ENCODE measurements at regions not wholly inside any gene's neighbourhood (a gene's known extent, or its start where the extent isn't known, plus 50 kb on each side); places are given as distances from the start of the nearest gene placed in this dataset.

DNA sequence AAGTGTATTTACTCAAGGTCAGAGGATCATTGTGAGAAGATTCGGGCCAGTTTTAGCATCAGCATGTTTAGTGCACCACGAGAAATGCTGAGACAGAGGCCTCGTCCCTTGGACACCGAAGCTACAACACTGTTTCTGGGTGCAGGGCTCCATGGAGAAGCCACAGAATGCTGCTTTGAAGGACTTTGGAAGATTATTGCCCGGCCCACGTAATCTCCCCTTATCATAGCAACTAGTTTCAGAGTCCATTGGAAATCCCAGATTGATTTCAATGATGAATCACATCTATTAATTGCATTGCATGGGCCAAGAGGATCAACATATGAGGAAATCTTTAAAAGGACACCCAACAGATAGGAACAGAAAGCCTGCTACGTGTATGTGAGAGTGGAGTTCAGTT lies 156.0 kb downstream of the MAF start:
- H4K20me1 ChIP-seq (ENCODE audit: control insufficient read depth, extremely low read depth, insufficient read depth, low read length), result no peaks in the 10 kb centered on the region
- DNase-seq (ENCODE audit: low read depth, low spot score) (no peak), FAIRE-seq (no peak)
- H3K4me3 ChIP-seq (ENCODE audit: control insufficient read depth in 2 of 3, extremely low read depth in 1 of 3, insufficient read depth in 2 of 3, low read depth in 1 of 3, low read length in 3 of 3), result no peak overlapping the region
- TF ChIP-seq, protein P1, sequence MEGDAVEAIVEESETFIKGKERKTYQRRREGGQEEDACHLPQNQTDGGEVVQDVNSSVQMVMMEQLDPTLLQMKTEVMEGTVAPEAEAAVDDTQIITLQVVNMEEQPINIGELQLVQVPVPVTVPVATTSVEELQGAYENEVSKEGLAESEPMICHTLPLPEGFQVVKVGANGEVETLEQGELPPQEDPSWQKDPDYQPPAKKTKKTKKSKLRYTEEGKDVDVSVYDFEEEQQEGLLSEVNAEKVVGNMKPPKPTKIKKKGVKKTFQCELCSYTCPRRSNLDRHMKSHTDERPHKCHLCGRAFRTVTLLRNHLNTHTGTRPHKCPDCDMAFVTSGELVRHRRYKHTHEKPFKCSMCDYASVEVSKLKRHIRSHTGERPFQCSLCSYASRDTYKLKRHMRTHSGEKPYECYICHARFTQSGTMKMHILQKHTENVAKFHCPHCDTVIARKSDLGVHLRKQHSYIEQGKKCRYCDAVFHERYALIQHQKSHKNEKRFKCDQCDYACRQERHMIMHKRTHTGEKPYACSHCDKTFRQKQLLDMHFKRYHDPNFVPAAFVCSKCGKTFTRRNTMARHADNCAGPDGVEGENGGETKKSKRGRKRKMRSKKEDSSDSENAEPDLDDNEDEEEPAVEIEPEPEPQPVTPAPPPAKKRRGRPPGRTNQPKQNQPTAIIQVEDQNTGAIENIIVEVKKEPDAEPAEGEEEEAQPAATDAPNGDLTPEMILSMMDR (optimal IDR thresholded peaks at IDR 0.05 in 1 of 3, IDR thresholded peaks at IDR 0.05 in 1 of 3, conservative IDR thresholded peaks at IDR 0.05 in 1 of 3; ENCODE audit: extremely low read depth in 1 of 3, insufficient read depth in 2 of 3, low read length in 3 of 3), result no peak
- no peak for TF ChIP-seq EZH2 (IDR thresholded peaks at IDR 0.05; ENCODE audit: low read length)
- no peak overlapping the region for H3K4me2 ChIP-seq (ENCODE audit: control insufficient read depth, extremely low read depth, insufficient read depth, low read depth, low read length)
- no peak overlapping the region for H3K27ac ChIP-seq (ENCODE audit: control insufficient read depth, insufficient read depth, low read length)
- H2AFZ ChIP-seq (ENCODE audit: control insufficient read depth, low read length), result no peak overlapping the region
- dilution Hi-C loops (cut with MboI; ENCODE audit: extremely low pct_ligation_motif_present, low sequenced_read_pairs), result no loop called here
- H3K79me2 ChIP-seq (ENCODE audit: control insufficient read depth, insufficient read depth, low read length), result no peaks in the 10 kb centered on the region
- H3K4me1 ChIP-seq (ENCODE audit: control insufficient read depth, extremely low read depth, insufficient read depth, low read length), result no peaks in the 10 kb centered on the region
- no peaks in the 10 kb centered on the region for H3K27me3 ChIP-seq (ENCODE audit: control insufficient read depth, extremely low read depth, insufficient read depth, low read length)
- H3K9me3 ChIP-seq (ENCODE audit: control insufficient read depth, low read depth, low read length), result no peaks in the 10 kb centered on the region
- no peaks in the 10 kb centered on the region for H3K9me1 ChIP-seq (ENCODE audit: control insufficient read depth, extremely low read depth, insufficient read depth, low read length)
- no peak overlapping the region for H3K9ac ChIP-seq (ENCODE audit: control insufficient read depth, extremely low read depth, insufficient read depth, low read length)
- no peaks in the 10 kb centered on the region for H3K36me3 ChIP-seq (ENCODE audit: control insufficient read depth in 2 of 2, extremely low read depth in 1 of 2, insufficient read depth in 2 of 2, low read length in 2 of 2)

DNA sequence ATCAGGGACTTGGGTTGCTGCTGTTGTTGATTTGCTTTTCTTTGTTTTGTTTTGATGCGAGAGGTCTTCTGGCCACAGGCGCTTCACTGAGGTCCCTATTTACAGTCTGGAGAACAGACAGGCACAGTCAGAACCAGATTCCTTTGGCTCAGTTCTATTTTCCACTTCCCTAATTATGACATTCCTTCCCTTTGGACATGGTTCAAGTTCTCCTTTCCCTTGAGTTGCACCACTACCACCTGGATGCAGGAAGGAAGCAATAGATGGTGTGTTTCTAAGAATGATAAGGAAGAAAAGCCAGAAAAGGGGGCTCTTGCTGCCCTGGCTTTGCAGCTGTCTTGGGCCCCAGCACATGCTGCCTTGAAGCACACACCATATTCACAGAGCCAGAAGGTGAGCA lies 160.6 kb downstream of the MAF start:
- H3K27ac ChIP-seq (ENCODE audit: control insufficient read depth, insufficient read depth, low read length), result no peak overlapping the region
- no peak for FAIRE-seq
- no peak overlapping the region for H3K9ac ChIP-seq (ENCODE audit: control insufficient read depth, extremely low read depth, insufficient read depth, low read length)
- no peak overlapping the region for H3K4me3 ChIP-seq (ENCODE audit: control insufficient read depth in 2 of 3, extremely low read depth in 1 of 3, insufficient read depth in 2 of 3, low read depth in 1 of 3, low read length in 3 of 3)
- H3K9me3 ChIP-seq (ENCODE audit: control insufficient read depth, low read depth, low read length), result no peaks in the 10 kb centered on the region
- TF ChIP-seq, protein P1 (optimal IDR thresholded peaks at IDR 0.05 in 1 of 3, IDR thresholded peaks at IDR 0.05 in 1 of 3, conservative IDR thresholded peaks at IDR 0.05 in 1 of 3; ENCODE audit: extremely low read depth in 1 of 3, insufficient read depth in 2 of 3, low read length in 3 of 3), result no peak
- TF ChIP-seq EZH2 (IDR thresholded peaks at IDR 0.05; ENCODE audit: low read length), result no peak
- no peaks in the 10 kb centered on the region for H3K36me3 ChIP-seq (ENCODE audit: control insufficient read depth in 2 of 2, extremely low read depth in 1 of 2, insufficient read depth in 2 of 2, low read length in 2 of 2)
- dilution Hi-C loops (cut with MboI; ENCODE audit: extremely low pct_ligation_motif_present, low sequenced_read_pairs), result no loop called here
- no peak for DNase-seq (ENCODE audit: low read depth, low spot score)
- no peak overlapping the region for H3K4me2 ChIP-seq (ENCODE audit: control insufficient read depth, extremely low read depth, insufficient read depth, low read depth, low read length)
- no peaks in the 10 kb centered on the region for H3K27me3 ChIP-seq (ENCODE audit: control insufficient read depth, extremely low read depth, insufficient read depth, low read length)
- H2AFZ ChIP-seq (ENCODE audit: control insufficient read depth, low read length), result no peak overlapping the region
- H4K20me1 ChIP-seq (ENCODE audit: control insufficient read depth, extremely low read depth, insufficient read depth, low read length), result no peaks in the 10 kb centered on the region
- H3K4me1 ChIP-seq (ENCODE audit: control insufficient read depth, extremely low read depth, insufficient read depth, low read length), result peaks cover 9% of the 10 kb centered on the region
- H3K9me1 ChIP-seq (ENCODE audit: control insufficient read depth, extremely low read depth, insufficient read depth, low read length), result no peaks in the 10 kb centered on the region
- no peaks in the 10 kb centered on the region for H3K79me2 ChIP-seq (ENCODE audit: control insufficient read depth, insufficient read depth, low read length)

All from keratinocyte (primary cell).